ENCODE measurements at regions not wholly inside any gene's neighbourhood (a gene's known extent, or its start where the extent isn't known, plus 50 kb on each side); places are given as distances from the start of the nearest gene placed in this dataset.

GRCh38 chr12:105492591-105493545, 162.4 kb downstream of the C12orf75 start:
- Histone ChIP-seq H3K27me3 (ENCODE audit: insufficient read depth, low read length) (no peaks in the 10 kb centered on the region), H3K9me3 (ENCODE audit: control insufficient read depth in 1 of 2, insufficient read depth in 1 of 2, low read depth in 1 of 2, low read length in 2 of 2) (no peaks in the 10 kb centered on the region), H4K20me1 (ENCODE audit: insufficient read depth) (no peaks in the 10 kb centered on the region), H3K36me3 (ENCODE audit: control insufficient read depth in 1 of 2, insufficient read depth in 2 of 2, low read length in 2 of 2) (no peaks in the 10 kb centered on the region), H2AFZ (ENCODE audit: low read depth, low read length, poor library complexity, severe bottlenecking) (no peak overlapping the region), H3K79me2 (ENCODE audit: insufficient read depth, low read length) (no peaks in the 10 kb centered on the region), H3K4me3 (replicated peaks in 1 of 2; ENCODE audit: low read depth in 1 of 2, low read length in 2 of 2) (no peak overlapping the region), H3K4me1 (ENCODE audit: control insufficient read depth in 1 of 2, insufficient read depth in 2 of 2, low read length in 2 of 2) (no peaks in the 10 kb centered on the region), H3K9me2 (ENCODE audit: insufficient read depth) (no peaks in the 10 kb centered on the region), H3K4me2 (ENCODE audit: low read length) (no peak overlapping the region), H3K9ac (ENCODE audit: low read length) (no peak overlapping the region), H3K27ac (ENCODE audit: low read depth, low read length) (no peak overlapping the region)
- ChIA-PET CTCF (no interaction called here), POLR2A (no interaction called here), RAD21 (ENCODE audit: low non-redundant PET in 1 of 2, low total read pairs in 2 of 2, uncharacterized antibody in 2 of 2, unreplicated experiment in 2 of 2) (no interaction called here)
- no peak for ATAC-seq
- no TSS peak for BruUV-seq (replicated peaks)
- no peak for DNase-seq (ENCODE audit: low read depth, low spot score)
- TF ChIP-seq TCF7L2 (IDR thresholded peaks at IDR 0.05; ENCODE audit: borderline replicate concordance, extremely low read depth, insufficient read depth, insufficient read length) (no peak), EGR1 (IDR thresholded peaks at IDR 0.05; ENCODE audit: low read depth) (no peak), ZBTB33 (IDR thresholded peaks at IDR 0.05; ENCODE audit: extremely low read depth, insufficient replicate concordance, low read length) (no peak), ELF1 (IDR thresholded peaks at IDR 0.05; ENCODE audit: borderline replicate concordance, low read depth) (no peak)
- intact Hi-C loops (cut with micrococcal nuclease): no loop called here

- no peaks in the 10 kb centered on the region for H4K20me1 ChIP-seq (ENCODE audit: insufficient read depth)
- H3K9me3 ChIP-seq (ENCODE audit: control insufficient read depth in 1 of 2, insufficient read depth in 1 of 2, low read depth in 1 of 2, low read length in 2 of 2): no peaks in the 10 kb centered on the region
- POLR2A ChIA-PET: no interaction called here
- H3K4me3 ChIP-seq (replicated peaks in 1 of 2; ENCODE audit: low read depth in 1 of 2, low read length in 2 of 2): no peak overlapping the region
- intact Hi-C loops (cut with micrococcal nuclease): no loop called here
- no peak overlapping the region for H2AFZ ChIP-seq (ENCODE audit: low read depth, low read length, poor library complexity, severe bottlenecking)
- H3K36me3 ChIP-seq (ENCODE audit: control insufficient read depth in 1 of 2, insufficient read depth in 2 of 2, low read length in 2 of 2): no peaks in the 10 kb centered on the region
- CTCF ChIA-PET: no interaction called here
- no peak overlapping the region for H3K9ac ChIP-seq (ENCODE audit: low read length)
- H3K79me2 ChIP-seq (ENCODE audit: insufficient read depth, low read length): no peaks in the 10 kb centered on the region
- DNase-seq (ENCODE audit: low read depth, low spot score) (no peak), ATAC-seq (no peak)
- RAD21 ChIA-PET (ENCODE audit: low non-redundant PET in 1 of 2, low total read pairs in 2 of 2, uncharacterized antibody in 2 of 2, unreplicated experiment in 2 of 2): no interaction called here
- no peak overlapping the region for H3K27ac ChIP-seq (ENCODE audit: low read depth, low read length)
- H3K27me3 ChIP-seq (ENCODE audit: insufficient read depth, low read length): no peaks in the 10 kb centered on the region
- no TSS peak for BruUV-seq (replicated peaks)
- H3K4me2 ChIP-seq (ENCODE audit: low read length): no peak overlapping the region
- no peaks in the 10 kb centered on the region for H3K9me2 ChIP-seq (ENCODE audit: insufficient read depth)
- H3K4me1 ChIP-seq (ENCODE audit: control insufficient read depth in 1 of 2, insufficient read depth in 2 of 2, low read length in 2 of 2): no peaks in the 10 kb centered on the region
- TF ChIP-seq ATF3 (IDR thresholded peaks at IDR 0.05): no peak
- no peak for TF ChIP-seq CBX3 (IDR thresholded peaks at IDR 0.05; ENCODE audit: low read depth)
- no peak for TF ChIP-seq CTCF (IDR thresholded peaks at IDR 0.05 in 2 of 3, conservative IDR thresholded peaks at IDR 0.05 in 1 of 3; ENCODE audit: borderline replicate concordance in 1 of 3, insufficient read depth in 1 of 3, low read depth in 2 of 3, low read length in 2 of 3)
- no peak for TF ChIP-seq MAX (IDR thresholded peaks at IDR 0.05)
- no peak for TF ChIP-seq POLR2AphosphoS5 (IDR thresholded peaks at IDR 0.05; ENCODE audit: low read depth, low read length)
- TF ChIP-seq ZBTB33 (IDR thresholded peaks at IDR 0.05; ENCODE audit: extremely low read depth, insufficient replicate concordance, low read length): no peak
- no peak for TF ChIP-seq CEBPB (IDR thresholded peaks at IDR 0.05; ENCODE audit: low read depth)
- TF ChIP-seq EZH2 (IDR thresholded peaks at IDR 0.05): no peak
- no peak for TF ChIP-seq TCF7L2 (IDR thresholded peaks at IDR 0.05; ENCODE audit: borderline replicate concordance, extremely low read depth, insufficient read depth, insufficient read length)
These were observed 168.7 kb downstream of the C12orf75 start for GRCh38 chr12:105499205-105499604.
